SKM-1 treated with dmso at 0.1 percent for 144 hours (cell line): ENCODE measurements at regions not wholly inside any gene's neighbourhood (a gene's known extent, or its start where the extent isn't known, plus 50 kb on each side); places are given as distances from the start of the nearest gene placed in this dataset.

Source experiments
- DNase-seq: peaks from one replicate; lab custom pipeline; 2025; ENCODE audit not compliant: unreplicated experiment; lab: John Stamatoyannopoulos, UW

- DNase-seq, result peak; percentile 32
Measured at GRCh38 chr7:130960208-130960988, 226.4 kb upstream of the KLF14 start.

- DNase-seq, result no peak
Measured at GRCh38 chr7:130961128-130961601, 227.2 kb upstream of the KLF14 start.

GRCh38 chr7:130962109-130962508 lies 228.1 kb upstream of the KLF14 start:
- DNase-seq, result no peak

GRCh38 chr7:130963339-130963738 lies 229.3 kb upstream of the KLF14 start:
- DNase-seq, result no peak

GRCh38 chr7:130965515-130965914 lies 231.5 kb upstream of the KLF14 start:
- DNase-seq, result no peak

GRCh38 chr7:130966246-130967009 lies 232.4 kb upstream of the KLF14 start:
- no peak for DNase-seq

GRCh38 chr7:130970196-130970595 lies 236.2 kb upstream of the KLF14 start:
- DNase-seq, result no peak

GRCh38 chr7:130970696-130971095 lies 236.7 kb upstream of the KLF14 start:
- no peak for DNase-seq

- no peak for DNase-seq
Measured at GRCh38 chr7:130971297-130971696, 237.3 kb upstream of the KLF14 start.

GRCh38 chr7:130972201-130972600 lies 238.2 kb upstream of the KLF14 start:
- DNase-seq, result no peak

- no peak for DNase-seq
Measured at GRCh38 chr7:130973637-130974036, 239.6 kb upstream of the KLF14 start.

- no peak for DNase-seq
Measured at GRCh38 chr7:130974169-130974568, 240.2 kb upstream of the KLF14 start.

GRCh38 chr7:130974794-130975193 lies 240.8 kb upstream of the KLF14 start:
- DNase-seq, result no peak

- no peak for DNase-seq
Measured at GRCh38 chr7:130975731-130976130, 241.7 kb upstream of the KLF14 start.

- DNase-seq, result peak; percentile 46
Measured at GRCh38 chr7:130982160-130982638, 248.2 kb upstream of the KLF14 start.

GRCh38 chr7:130982651-130983050 lies 248.6 kb upstream of the KLF14 start:
- no peak for DNase-seq

GRCh38 chr7:130985361-130985760 lies 251.4 kb upstream of the KLF14 start:
- no peak for DNase-seq

GRCh38 chr7:130986261-130986690 lies 252.3 kb upstream of the KLF14 start:
- no peak for DNase-seq

- DNase-seq, result no peak
Measured at GRCh38 chr7:130987092-130987491, 253.1 kb upstream of the KLF14 start.

- DNase-seq, result no peak
Measured at GRCh38 chr7:130988443-130988842, 254.4 kb upstream of the KLF14 start.

GRCh38 chr7:130989101-130989795 lies 255.2 kb upstream of the KLF14 start:
- no peak for DNase-seq
